ENCODE measurements at regions not wholly inside any gene's neighbourhood (a gene's known extent, or its start where the extent isn't known, plus 50 kb on each side); places are given as distances from the start of the nearest gene placed in this dataset.

DNA sequence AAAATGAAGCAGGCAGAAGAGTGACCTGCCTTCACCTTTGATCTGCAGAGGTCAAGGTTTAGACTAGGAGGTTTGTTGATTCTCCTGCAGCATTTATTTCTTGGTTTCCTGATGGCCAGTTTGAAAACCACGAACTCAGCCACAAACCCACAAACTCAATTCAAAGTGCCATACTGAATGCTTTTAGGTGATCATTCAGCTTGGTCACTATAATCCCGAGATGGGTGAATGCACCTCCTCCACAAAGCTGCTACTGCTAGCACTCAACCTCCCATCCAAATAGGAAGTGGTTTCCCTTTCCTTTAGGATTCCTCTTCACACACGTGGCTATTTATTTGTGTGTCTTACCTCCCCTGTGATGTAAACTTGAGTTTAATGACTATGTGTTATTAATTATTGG, 225.2 kb downstream of the MID1 start:
- no peak overlapping the region for H3K4me3 ChIP-seq (ENCODE audit: control insufficient read depth, low read depth, low read length)
- DNase-seq (ENCODE audit: low read depth) = peak; percentile 12
- TF ChIP-seq CTCF (conservative IDR thresholded peaks at IDR 0.05; ENCODE audit: control insufficient read depth, insufficient read depth, low read depth, low read length) = no peak
